KOPT-K1 (cell line): ENCODE measurements at regions not wholly inside any gene's neighbourhood (a gene's known extent, or its start where the extent isn't known, plus 50 kb on each side); places are given as distances from the start of the nearest gene placed in this dataset.

Source experiments
- H3K27ac ChIP-seq: fragments of 200-600 bp; sonication (generic); 2 replicates; pipeline ENCODE4 v1.5.1; 2016; ENCODE audit warnings: antibody characterized with exemption, mild to moderate bottlenecking, low read depth, low read length; ENCODE audit not compliant: poor library complexity, severe bottlenecking
- H3K36me3 ChIP-seq: fragments of 200-600 bp; sonication (generic); 2 replicates; pipeline ENCODE4 v1.5.1; 2017; ENCODE audit warnings: antibody characterized with exemption, mild to moderate bottlenecking, low read length, moderate library complexity; ENCODE audit not compliant: insufficient read depth
- H3K9me3 ChIP-seq: fragments of 200-600 bp; sonication (generic); 2 replicates; pipeline ENCODE4 v1.5.1; 2017; ENCODE audit warnings: antibody characterized with exemption, low read length, mild to moderate bottlenecking; ENCODE audit not compliant: insufficient read depth, poor library complexity, severe bottlenecking

DNA sequence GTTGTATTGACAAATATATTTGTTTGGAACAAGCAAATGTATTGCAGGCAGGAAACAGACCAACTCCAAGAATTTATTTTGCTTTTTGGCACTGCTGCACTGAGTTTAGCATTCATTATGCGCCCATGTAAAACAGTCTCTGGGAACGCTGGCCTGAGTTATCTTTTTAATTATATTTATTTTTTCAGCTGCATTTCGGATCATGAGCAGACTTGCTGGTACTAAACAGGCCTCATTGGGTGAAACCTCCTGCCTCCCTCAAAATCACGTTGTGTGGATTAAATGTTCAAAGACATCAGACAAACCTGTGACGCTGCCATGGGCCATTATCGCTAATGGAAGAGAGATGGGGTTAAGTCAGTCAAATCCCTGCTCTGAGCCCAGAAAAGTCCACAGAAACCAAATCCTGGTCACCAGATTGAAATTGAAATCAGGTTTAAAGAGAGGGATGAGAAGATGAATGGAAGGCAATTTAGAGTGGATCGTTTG, 511.1 kb upstream of the PROK2 start:
- H3K36me3 ChIP-seq, result no peaks in the 10 kb centered on the region
- H3K27ac ChIP-seq, result no peak overlapping the region
- H3K9me3 ChIP-seq, result no peaks in the 10 kb centered on the region

DNA sequence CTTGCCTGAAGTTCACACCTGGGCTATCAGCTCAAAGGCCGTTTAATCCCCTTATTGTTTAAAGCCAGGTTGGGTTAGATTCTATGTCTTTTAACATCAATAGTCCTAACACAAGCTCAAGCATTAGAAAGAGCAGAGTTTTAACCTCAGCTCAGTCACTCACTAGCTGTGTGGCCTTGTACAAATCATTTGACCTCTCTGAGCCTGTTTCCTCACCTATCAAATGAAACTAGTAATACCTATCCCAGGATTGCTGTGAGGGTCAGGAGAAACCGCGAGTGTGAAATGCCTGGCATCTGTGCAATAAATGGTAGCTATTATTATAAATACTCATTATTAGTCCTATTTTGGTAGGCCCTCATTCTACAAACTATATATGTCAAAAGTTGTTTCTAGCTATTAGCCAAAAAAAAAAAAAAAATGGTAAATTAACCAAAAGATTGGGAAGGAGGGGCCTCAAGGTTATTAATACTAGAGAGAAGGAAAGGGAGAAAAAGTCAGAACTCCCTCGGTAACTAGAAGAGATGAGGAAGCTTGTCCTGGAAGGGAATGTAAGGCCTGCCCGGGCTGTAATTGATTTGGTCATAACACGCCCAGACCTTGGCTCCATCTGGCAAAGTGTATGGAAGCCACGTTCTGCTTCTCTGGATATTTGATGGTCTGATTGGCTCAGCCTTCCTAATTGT, 510.5 kb upstream of the PROK2 start:
- Histone ChIP-seq H3K9me3 (no peaks in the 10 kb centered on the region), H3K27ac (no peak overlapping the region), H3K36me3 (no peaks in the 10 kb centered on the region)

DNA sequence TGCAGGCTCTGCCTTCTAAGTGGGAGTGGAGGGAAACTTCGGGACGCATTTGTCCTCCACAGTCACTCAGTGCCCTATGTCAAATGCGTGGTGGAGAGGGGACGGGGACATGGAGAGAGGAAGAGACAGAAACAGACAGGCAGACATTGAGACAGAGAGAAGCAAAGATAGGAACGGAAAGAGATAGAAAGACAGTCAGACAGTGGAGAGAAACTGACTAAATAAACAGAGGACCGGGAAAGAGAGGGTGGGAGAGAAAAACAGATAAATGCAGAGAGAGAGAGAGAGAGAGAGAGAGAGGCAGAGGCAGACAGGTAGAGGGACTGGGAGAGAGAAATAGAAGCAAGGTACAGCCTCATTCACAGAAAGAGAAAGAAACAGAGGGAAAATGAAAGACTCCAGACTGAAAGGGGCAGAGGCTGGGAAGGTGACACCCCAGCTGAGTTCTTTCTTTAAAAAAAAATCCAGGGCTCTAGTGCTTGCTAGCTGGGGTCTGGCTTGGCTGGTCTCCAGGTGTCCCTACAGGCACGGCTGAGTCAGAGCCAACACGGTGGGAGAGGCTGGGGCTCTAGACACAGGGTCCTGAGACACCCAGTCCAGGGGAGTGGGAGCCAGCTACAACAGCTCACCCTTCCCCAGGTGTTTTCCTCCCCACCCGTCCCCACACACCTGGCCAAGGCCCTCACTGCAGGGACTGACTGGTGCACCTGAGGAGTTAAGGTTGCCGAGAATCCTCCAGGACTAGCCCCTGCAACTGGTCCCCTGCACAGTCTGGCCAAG, 506.1 kb upstream of the PROK2 start:
- H3K27ac ChIP-seq, result no peak overlapping the region
- H3K36me3 ChIP-seq, result no peaks in the 10 kb centered on the region
- H3K9me3 ChIP-seq, result no peaks in the 10 kb centered on the region

DNA sequence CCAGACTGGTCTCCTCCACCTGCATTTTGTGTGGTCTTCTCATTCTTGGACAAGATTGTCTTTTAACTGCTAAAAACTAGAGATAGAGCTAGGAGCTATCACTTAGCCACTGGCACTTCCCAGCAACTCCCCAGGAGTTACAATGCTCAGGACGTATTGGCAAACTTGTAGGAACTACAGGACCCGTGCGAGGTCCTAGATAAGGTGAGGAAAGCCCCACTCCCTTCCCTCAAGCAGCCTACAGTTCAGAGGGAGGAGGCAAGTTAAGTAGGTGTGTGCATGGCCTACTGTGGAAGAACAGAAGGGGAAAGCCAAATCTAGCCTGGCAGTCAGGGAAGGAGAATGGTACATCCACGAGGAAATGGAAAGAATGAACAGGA, 504.7 kb upstream of the PROK2 start:
- no peak overlapping the region for H3K27ac ChIP-seq
- no peaks in the 10 kb centered on the region for H3K9me3 ChIP-seq
- H3K36me3 ChIP-seq, result no peaks in the 10 kb centered on the region

DNA sequence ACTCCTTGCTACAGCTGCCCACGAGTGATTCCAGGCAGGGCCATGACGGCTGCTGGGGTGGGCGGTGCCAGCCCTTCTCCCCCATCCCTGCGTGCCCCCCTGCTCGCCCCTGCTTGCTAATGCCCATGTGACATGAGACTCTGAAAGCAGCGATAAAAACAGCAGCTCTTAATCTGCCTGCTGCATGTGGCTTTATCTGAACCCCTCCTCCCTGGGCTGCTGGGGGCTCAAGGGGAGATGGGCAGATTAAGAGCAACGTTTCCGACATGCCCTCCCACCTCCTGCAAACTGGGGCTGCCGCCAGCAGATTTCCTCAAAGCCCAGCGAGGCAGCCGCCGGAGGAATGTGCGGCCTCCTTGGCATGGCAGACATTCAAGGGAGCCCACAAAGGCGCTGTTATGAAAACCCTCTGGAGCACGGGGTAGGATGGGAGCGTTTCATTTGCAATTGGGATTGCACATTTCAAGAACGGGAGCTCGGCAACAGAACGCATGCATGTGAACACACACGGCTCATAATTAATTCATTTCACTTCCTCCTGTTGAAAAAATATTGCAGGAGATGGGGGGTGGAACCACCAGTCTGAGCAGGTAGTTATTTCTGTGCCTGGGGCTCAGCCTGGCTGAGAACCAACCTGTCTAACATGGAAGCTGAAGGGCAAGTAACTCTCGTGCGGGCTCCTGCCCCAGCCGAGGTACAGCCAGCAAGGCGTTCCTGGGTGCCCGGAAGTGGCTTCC, 504.2 kb upstream of the PROK2 start:
- H3K27ac ChIP-seq, result no peak overlapping the region
- H3K36me3 ChIP-seq, result no peaks in the 10 kb centered on the region
- no peaks in the 10 kb centered on the region for H3K9me3 ChIP-seq

DNA sequence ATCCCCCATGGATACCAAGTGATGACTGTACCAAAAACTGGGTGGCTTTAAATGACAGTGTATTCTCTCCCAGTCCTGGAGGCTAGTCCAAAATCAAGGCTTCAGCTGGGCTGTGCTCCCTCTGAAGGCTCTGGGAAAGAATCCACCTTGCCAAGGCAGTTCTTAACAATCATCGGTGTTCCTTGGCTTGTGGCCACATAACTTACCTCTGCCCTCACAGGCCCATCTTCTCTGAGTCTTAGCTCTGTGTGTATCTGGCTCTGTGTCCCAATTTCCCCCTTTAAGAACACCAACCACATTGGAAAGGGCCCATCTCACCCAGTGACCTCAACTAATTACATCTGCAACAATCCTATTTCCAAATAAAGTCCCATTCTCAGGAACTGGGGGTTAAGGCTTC, 503.0 kb upstream of the PROK2 start:
- Histone ChIP-seq H3K36me3 (no peaks in the 10 kb centered on the region), H3K27ac (no peak overlapping the region), H3K9me3 (no peaks in the 10 kb centered on the region)

DNA sequence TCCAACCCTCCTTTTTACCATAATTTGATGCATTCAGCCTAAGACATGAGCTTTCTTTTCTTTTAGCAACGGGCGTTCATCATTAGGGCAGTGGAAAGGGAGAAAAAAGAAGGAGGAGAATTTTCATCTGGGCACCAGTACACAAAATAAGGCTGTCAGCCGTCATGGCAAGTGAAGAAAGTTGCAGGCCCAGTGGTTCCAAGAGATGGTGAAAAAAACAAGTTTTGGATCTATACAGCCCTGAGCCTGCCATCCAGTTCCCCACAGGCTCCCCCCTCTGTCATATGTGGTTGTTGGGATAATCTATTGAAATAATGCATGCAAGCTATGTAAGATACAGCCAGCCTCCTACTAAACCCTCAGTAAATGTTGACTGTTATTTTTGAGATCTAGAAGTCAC, 500.6 kb upstream of the PROK2 start:
- H3K9me3 ChIP-seq, result no peaks in the 10 kb centered on the region
- H3K36me3 ChIP-seq, result no peaks in the 10 kb centered on the region
- no peak overlapping the region for H3K27ac ChIP-seq

DNA sequence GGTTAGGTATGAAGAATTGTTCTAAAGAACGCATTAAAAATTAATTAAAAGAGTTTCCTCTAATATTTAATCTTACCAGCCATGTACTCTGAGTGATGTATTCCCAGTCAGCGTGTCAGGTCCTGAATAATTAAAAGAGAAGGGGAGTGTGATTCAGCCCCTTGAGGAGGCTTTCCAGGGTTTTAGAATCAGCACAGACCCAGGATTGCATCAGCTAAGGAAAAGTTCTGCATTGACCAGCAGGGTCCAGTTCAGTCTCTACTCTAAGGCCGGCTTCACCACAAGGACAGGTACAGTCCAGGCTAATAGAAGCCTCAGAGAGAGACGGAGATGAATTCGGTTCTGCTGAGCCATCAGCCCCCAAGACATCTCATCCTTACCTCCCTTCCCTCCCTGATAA, 499.5 kb upstream of the PROK2 start:
- Histone ChIP-seq H3K36me3 (no peaks in the 10 kb centered on the region), H3K27ac (no peak overlapping the region)

DNA sequence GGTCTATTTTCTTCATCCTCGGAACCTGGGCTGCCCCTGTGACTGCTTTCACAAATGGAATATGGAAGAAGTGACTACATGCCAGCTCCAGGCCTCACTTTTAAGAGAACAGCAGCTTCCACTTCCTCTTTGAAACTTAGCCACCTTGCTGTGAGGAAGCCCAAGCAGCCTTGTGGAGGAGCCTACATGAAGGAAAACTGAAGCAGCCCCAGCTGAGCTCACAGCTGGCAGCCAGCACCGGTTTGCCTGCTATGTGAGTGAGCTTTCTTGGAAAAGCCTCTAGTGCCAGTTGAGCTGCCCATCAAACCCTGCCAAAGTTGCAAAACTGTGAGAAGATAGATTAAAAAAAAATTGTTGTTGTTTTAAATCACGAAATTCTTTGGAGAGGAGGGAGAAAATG, 498.0 kb upstream of the PROK2 start:
- Histone ChIP-seq H3K27ac (no peak overlapping the region), H3K36me3 (no peaks in the 10 kb centered on the region), H3K9me3 (no peaks in the 10 kb centered on the region)

More for the DNA sequence above, 499.5 kb upstream of the PROK2 start:
- H3K9me3 ChIP-seq, result no peaks in the 10 kb centered on the region

DNA sequence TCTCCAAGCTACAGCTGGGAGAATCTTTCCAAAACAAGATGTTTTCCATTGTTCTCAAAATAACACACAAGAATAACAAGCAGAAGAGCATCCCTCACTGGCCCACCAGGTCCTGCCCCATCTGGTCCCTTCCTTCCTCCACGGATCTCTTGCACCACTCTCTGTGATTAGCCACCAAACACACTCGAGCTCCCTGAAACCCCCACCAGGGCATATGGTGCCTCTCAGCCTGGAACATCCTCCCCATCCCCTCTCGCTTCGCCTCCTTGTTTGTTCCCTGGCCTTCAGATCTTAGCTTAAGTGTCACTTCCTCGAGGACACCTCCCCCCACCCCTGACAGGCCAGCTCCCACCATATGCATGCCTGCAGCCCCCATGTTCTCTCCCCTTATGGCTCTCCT, 496.6 kb upstream of the PROK2 start:
- Histone ChIP-seq H3K9me3 (no peaks in the 10 kb centered on the region), H3K36me3 (no peaks in the 10 kb centered on the region), H3K27ac (no peak overlapping the region)

DNA sequence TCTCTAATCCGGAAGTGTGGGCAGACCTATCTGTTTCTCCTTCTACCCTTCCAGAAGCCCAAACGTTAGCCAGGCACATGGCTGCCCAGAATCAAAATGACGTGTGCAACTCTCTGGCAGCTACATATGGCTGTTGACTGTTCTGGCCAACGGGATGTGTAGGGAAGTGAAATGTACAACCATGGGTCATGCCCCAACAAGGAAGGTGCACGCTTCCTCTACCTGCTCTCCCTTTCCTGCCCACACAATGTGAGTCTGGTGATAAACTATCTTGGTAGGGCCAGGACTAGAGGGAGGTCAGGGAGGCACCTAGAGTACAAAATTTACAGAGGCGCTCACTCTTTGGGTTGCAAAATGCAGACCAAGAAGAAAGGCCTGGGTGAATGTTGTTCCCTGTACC, 495.9 kb upstream of the PROK2 start:
- Histone ChIP-seq H3K9me3 (no peaks in the 10 kb centered on the region), H3K27ac (no peak overlapping the region), H3K36me3 (no peaks in the 10 kb centered on the region)

DNA sequence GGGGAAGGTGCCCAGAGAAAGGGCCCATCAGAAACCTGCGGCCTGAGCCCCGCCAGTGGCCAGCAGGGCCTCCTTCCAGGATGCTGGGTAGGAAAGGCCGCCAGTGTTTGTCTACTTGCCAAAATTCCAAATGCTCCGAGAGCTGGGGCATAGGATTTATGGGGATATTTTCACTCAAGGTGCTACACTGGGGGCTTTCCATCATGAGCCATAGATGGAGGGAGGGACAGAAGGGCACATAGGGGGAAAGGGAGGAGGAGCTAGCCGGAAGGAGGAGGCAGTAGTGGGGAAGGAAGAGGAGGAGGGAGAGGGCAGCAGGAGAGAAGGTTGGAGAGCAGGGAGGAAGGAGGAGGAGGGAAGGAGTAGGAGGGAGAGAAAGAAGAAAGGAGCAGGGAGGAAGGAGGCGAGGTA, 494.7 kb upstream of the PROK2 start:
- Histone ChIP-seq H3K9me3 (no peaks in the 10 kb centered on the region), H3K27ac (no peak overlapping the region), H3K36me3 (no peaks in the 10 kb centered on the region)

DNA sequence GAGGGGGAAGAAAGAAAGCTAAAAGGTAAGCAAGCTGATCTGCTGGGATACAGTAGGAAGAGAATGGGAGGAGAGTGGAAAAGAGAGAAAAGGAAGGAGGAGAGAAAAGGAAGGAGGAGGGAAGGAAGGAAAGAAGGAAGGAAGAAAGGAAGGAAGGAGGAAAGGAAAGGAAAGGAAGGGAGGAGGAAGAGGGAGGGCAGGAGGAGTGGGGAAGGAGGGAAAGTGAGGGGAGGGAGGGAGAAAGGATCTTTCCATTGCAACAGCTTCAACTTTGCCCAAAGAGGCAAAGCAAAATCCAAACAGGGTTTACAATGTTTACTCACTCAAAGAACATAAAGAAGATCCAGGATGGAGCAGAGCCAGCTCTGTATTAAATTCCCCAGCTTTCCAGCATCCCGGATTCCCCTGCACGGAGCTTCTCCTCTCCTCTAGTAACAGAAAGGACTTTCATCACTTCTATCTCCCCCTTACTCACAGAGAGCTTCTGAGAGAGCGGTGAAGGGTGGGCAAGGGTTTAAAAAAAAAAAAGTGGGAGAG, 494.2 kb upstream of the PROK2 start:
- Histone ChIP-seq H3K27ac (no peak overlapping the region), H3K9me3 (no peaks in the 10 kb centered on the region), H3K36me3 (no peaks in the 10 kb centered on the region)

DNA sequence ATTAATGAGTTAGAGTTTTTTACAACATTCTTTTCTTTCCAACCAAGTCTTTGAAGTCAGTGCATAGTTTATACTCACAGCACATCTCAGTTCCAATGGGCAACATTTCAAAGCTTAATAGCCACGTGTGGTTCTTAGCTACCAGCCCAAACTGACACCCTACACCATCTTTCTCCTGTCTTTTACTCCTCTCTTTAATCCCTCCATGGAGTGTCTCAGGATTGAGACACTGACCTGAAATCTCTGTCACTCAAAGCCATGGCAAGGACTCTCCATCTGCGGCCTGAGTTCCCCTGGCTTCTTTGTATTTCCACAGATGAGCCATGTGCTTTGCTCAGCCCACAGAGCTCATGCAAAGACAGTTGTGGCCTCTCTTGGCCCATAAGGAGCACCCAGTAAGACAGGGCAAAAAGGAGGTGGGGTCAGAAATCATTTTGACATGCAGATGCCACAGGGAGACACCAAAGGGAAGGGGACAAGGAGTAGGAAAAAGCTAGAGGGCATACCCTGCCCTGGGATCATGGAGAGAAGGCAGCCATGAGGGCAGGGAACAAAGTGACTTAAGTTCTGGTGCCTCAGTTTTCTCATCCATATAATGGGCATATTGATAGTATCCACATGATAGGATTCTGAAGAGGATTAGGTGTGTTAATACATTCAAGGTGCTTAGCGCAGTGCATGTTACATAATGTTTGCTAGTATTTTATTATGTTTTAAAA, 493.6 kb upstream of the PROK2 start:
- Histone ChIP-seq H3K36me3 (no peaks in the 10 kb centered on the region), H3K9me3 (no peaks in the 10 kb centered on the region), H3K27ac (no peak overlapping the region)

DNA sequence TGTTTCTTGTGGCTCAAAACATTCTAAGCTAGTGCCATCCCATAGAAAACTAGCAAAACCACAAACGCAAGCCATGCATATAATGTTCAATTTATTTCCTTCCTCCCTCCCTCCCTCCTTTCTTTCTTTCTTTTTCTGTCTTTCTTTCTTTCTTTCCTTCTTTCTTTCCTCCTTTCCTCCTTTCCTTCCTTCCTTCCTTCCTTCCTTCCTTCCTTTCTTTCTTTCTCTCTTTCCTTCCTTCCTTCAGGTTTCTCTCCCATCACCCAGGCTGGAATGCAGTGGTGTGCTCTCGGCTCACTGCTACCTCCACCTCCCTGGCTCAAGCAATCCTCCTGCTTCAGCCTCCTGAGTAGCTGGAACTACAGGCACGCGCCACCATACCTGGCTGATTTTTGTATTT, 492.8 kb upstream of the PROK2 start:
- Histone ChIP-seq H3K27ac (no peak overlapping the region), H3K9me3 (no peaks in the 10 kb centered on the region)

More for the DNA sequence above, 492.8 kb upstream of the PROK2 start:
- H3K36me3 ChIP-seq, result no peaks in the 10 kb centered on the region
